ENCODE measurements at regions not wholly inside any gene's neighbourhood (a gene's known extent, or its start where the extent isn't known, plus 50 kb on each side); places are given as distances from the start of the nearest gene placed in this dataset.

DNA sequence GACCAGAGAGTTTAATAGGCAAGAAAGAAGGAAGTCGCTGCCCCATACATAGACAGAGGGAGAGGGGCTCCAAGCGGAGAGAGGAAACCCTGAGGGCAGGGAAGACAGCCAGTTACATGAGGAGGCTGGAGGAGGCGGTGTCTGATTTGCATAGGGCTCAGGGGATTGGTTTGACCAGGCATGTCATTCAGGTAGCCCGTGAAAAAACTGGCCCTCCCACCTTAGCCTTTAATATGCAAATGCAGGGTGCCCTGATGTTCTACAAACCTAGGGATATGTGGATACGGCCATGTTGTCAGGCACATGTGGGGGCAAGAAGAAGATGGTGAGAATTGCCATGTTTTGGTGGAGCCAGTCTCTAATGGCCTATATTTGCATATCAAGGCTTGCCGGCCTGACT is 1461.6 kb downstream of the PCDH9 start:
- H3K4me1 ChIP-seq: no peaks in the 10 kb centered on the region
- intact Hi-C loops (cut with DNase I): no loop called here
- no peak overlapping the region for H3K27ac ChIP-seq (replicated peaks in 1 of 4)
- TF ChIP-seq EP300 (IDR thresholded peaks at IDR 0.05) (no peak), CTCF (IDR thresholded peaks at IDR 0.05) (no peak), POLR2AphosphoS5 (IDR thresholded peaks at IDR 0.05) (no peak), POLR2A (IDR thresholded peaks at IDR 0.05; ENCODE audit: low read depth) (no peak)
- H3K36me3 ChIP-seq: no peaks in the 10 kb centered on the region
- 88% methylated on average over 6 of the region's 6 CpGs for WGBS
- H3K4me3 ChIP-seq: no peak overlapping the region
- peaks cover 0 to 19% (median 8%) of the 10 kb centered on the region in 4 donors for H3K9me3 ChIP-seq
- no peak for DNase-seq (ENCODE audit: extremely low spot score)
- no peaks in the 10 kb centered on the region for H3K27me3 ChIP-seq

DNA sequence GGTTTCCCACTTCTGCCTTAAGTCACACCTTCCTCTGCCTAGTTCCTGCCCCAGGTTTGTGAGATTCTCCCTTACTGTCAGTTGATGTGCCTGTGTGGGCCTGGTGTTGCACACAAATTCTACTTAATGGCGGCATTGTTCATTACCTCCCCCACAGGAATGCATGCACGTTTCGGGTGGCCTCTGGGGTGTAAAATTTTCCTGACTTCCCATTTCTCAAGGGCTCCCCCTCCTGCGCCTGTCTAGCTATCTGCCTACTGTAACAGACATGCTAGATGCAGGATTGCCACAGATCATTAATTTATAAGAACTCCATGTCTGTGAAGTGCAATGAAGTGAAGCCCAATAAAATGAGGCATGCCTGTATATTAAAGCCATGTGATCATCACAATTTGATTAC is 1466.3 kb downstream of the PCDH9 start:
- no peaks in the 10 kb centered on the region for H3K36me3 ChIP-seq
- WGBS: 78% methylated on average over 4 of the region's 4 CpGs
- no peaks in the 10 kb centered on the region for H3K27me3 ChIP-seq
- no peak overlapping the region for H3K27ac ChIP-seq (replicated peaks in 1 of 4)
- no peaks in the 10 kb centered on the region for H3K4me1 ChIP-seq
- H3K4me3 ChIP-seq: no peak overlapping the region
- intact Hi-C loops (cut with DNase I): no loop called here
- TF ChIP-seq POLR2AphosphoS5 (IDR thresholded peaks at IDR 0.05) (no peak), POLR2A (IDR thresholded peaks at IDR 0.05; ENCODE audit: low read depth) (no peak), CTCF (IDR thresholded peaks at IDR 0.05) (no peak), EP300 (IDR thresholded peaks at IDR 0.05) (no peak)
- no peak for DNase-seq (ENCODE audit: extremely low spot score)
- H3K9me3 ChIP-seq: peaks cover 0 to 12% (median under 1%) of the 10 kb centered on the region in 4 donors

- H3K27ac ChIP-seq (replicated peaks in 1 of 4): no peak overlapping the region
- no peaks in the 10 kb centered on the region for H3K36me3 ChIP-seq
- no peak for TF ChIP-seq CTCF (IDR thresholded peaks at IDR 0.05)
- no peak for TF ChIP-seq POLR2A (IDR thresholded peaks at IDR 0.05; ENCODE audit: low read depth)
- TF ChIP-seq POLR2AphosphoS5 (IDR thresholded peaks at IDR 0.05): no peak
- no peak for TF ChIP-seq EP300 (IDR thresholded peaks at IDR 0.05)
- H3K4me1 ChIP-seq: no peaks in the 10 kb centered on the region
- no peaks in the 10 kb centered on the region for H3K27me3 ChIP-seq
- peaks cover 0 to 20% (median 3%) of the 10 kb centered on the region in 4 donors for H3K9me3 ChIP-seq
- H3K4me3 ChIP-seq: no peak overlapping the region
- DNase-seq (ENCODE audit: extremely low spot score): no peak
- intact Hi-C loops (cut with DNase I): no loop called here
Observed at GRCh38 chr13:65762012-65762411, 1468.1 kb downstream of the PCDH9 start.

DNA sequence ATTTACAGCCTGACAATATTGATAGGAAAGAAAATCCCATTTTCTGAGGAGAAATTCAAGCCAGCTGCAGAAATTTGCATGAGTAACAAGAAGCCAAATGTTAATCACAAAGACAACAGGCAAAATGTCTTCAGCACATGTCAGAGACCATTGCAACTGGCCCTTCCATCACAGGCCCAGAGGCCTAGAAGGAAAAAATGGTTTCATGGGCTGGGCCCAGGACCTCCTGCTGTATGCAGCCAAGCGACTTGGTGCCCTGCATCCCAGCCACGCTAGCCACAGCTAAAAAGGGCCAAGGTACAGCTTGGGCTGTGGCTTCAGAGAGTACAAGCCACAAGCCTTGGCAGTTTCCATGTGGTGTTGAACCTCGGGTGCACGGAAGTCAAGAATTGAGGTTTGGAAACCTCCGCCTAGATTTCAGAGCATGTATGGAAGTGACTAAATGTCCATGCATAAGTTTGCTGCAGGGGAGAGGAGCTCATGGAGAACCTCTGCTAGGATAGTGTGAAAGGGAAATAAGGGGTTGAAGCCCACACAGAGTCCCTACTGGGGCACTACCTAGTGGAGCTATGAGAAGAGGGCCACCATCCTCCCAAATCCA is 1474.0 kb downstream of the PCDH9 start:
- Histone ChIP-seq H3K9me3 (peaks cover 0 to 20% (median 3%) of the 10 kb centered on the region in 4 donors), H3K27me3 (no peaks in the 10 kb centered on the region), H3K27ac (replicated peaks in 1 of 4) (no peak overlapping the region), H3K4me1 (no peaks in the 10 kb centered on the region), H3K4me3 (no peak overlapping the region), H3K36me3 (no peaks in the 10 kb centered on the region)
- intact Hi-C loops (cut with DNase I): no loop called here
- WGBS: 88% methylated on average over 4 of the region's 5 CpGs
- TF ChIP-seq EP300 (IDR thresholded peaks at IDR 0.05) (no peak), POLR2A (IDR thresholded peaks at IDR 0.05; ENCODE audit: low read depth) (no peak), POLR2AphosphoS5 (IDR thresholded peaks at IDR 0.05) (no peak), CTCF (IDR thresholded peaks at IDR 0.05) (no peak)
- DNase-seq (ENCODE audit: extremely low spot score): no peak

- TF ChIP-seq EP300 (IDR thresholded peaks at IDR 0.05): no peak
- no peak for TF ChIP-seq POLR2A (IDR thresholded peaks at IDR 0.05; ENCODE audit: low read depth)
- no peak for TF ChIP-seq POLR2AphosphoS5 (IDR thresholded peaks at IDR 0.05)
- no peak for TF ChIP-seq CTCF (IDR thresholded peaks at IDR 0.05)
- intact Hi-C loops (cut with DNase I): no loop called here
- H3K27me3 ChIP-seq: no peaks in the 10 kb centered on the region
- DNase-seq (ENCODE audit: extremely low spot score): no peak
- H3K4me3 ChIP-seq: no peak overlapping the region
- H3K9me3 ChIP-seq: no peaks in the 10 kb centered on the region
- no peaks in the 10 kb centered on the region for H3K36me3 ChIP-seq
- no peak overlapping the region for H3K27ac ChIP-seq (replicated peaks in 1 of 4)
- no peaks in the 10 kb centered on the region for H3K4me1 ChIP-seq
- WGBS: 98% methylated on average over 19 of the region's 19 CpGs
Observed at GRCh38 chr13:65748227-65748626, 1481.9 kb downstream of the PCDH9 start.

All from esophagus muscularis mucosa (tissue), 4 donors.